HL-60 (cell line): ENCODE measurements at regions not wholly inside any gene's neighbourhood (a gene's known extent, or its start where the extent isn't known, plus 50 kb on each side); places are given as distances from the start of the nearest gene placed in this dataset.

Experiments used
- CTCF ChIP-seq: IDR thresholded peaks from one replicate; pipeline ENCODE4 v1.5.1; 2011; ENCODE audit warnings: low read length, control low read depth, inconsistent platforms; ENCODE audit not compliant: insufficient read depth
- REST ChIP-seq: IDR thresholded peaks from 2 replicates; pipeline ENCODE4 v1.6.1; 2012; ENCODE audit warnings: low read depth; ENCODE audit not compliant: insufficient replicate concordance

GRCh38 chr6:23712756-23713155, 413.3 kb upstream of the NRSN1 start:
- no peak for TF ChIP-seq CTCF
- TF ChIP-seq REST, result no peak
